ENCODE measurements at regions not wholly inside any gene's neighbourhood (a gene's known extent, or its start where the extent isn't known, plus 50 kb on each side); places are given as distances from the start of the nearest gene placed in this dataset.

DNA sequence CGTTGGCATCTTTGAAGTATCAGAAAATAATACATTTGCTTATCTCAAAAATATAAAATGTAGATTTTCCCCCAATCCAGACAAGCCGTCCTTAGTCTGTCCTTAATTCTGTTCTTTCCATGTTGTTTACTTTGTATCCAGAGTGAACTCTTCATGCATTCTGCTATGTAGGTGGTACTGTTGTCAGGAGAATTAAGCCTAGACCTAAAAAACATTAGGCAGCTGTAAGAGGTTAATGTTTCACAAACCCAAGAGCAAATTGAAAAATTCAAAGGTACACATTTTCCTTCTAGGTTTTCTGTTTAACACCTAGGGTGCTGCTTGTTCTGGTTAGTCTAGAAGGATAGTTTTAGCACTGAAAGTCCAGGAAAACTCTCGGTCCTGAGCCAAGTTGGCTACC lies 426.4 kb downstream of the QKI start:
- H4K20me1 ChIP-seq (ENCODE audit: low read depth, low read length): no peaks in the 10 kb centered on the region
- H3K79me2 ChIP-seq (ENCODE audit: insufficient read depth, low read length): no peaks in the 10 kb centered on the region
- H3K27ac ChIP-seq (ENCODE audit: low read depth, low read length): no peak overlapping the region
- H3K36me3 ChIP-seq (ENCODE audit: low read length): no peaks in the 10 kb centered on the region
- TF ChIP-seq EZH2phosphoT487 (conservative IDR thresholded peaks at IDR 0.05; ENCODE audit: low read length) (no peak), CTCF (IDR thresholded peaks at IDR 0.05; ENCODE audit: insufficient read depth, low read length, poor library complexity, severe bottlenecking) (no peak)
- H3K9me3 ChIP-seq (ENCODE audit: insufficient read depth, low read length): peaks cover 8% of the 10 kb centered on the region; the same call in 1 of the 2 replicates
- H3K4me3 ChIP-seq (ENCODE audit: insufficient read depth, low read length, poor library complexity, severe bottlenecking): no peak overlapping the region
- H3K4me2 ChIP-seq (ENCODE audit: low read depth, low read length, poor library complexity, severe bottlenecking): no peak overlapping the region
- no peak overlapping the region for H2AFZ ChIP-seq (ENCODE audit: low read depth, low read length, severe bottlenecking)
- no peak overlapping the region for H3K9ac ChIP-seq (ENCODE audit: low read length)
- no peaks in the 10 kb centered on the region for H3K9me2 ChIP-seq (replicated peaks; ENCODE audit: insufficient read depth, low read length)
- no peaks in the 10 kb centered on the region for H3K27me3 ChIP-seq (ENCODE audit: low read length)
- H3F3A ChIP-seq (ENCODE audit: insufficient read depth): no peaks in the 10 kb centered on the region

DNA sequence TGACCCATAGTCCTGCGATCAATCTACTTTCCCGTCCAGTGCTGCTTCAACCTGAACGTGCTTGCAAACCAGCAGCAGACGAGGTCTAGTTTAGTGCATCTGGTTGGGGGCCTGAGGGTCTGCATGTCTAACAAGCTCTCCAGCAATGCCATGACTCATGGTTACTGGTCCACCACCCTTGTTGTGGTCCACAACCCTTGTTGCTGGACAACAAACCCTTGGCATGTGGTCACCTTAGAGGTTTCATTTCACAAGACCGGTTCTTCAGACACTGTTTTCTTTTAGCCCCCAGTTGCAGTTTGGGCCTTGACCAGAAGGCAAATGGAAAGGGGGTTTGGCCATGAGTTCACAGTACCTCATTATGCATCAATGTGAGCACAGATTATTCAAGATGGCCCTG lies 424.8 kb downstream of the QKI start:
- TF ChIP-seq EZH2phosphoT487 (conservative IDR thresholded peaks at IDR 0.05; ENCODE audit: low read length) (no peak), CTCF (IDR thresholded peaks at IDR 0.05; ENCODE audit: insufficient read depth, low read length, poor library complexity, severe bottlenecking) (no peak)
- H3K27me3 ChIP-seq (ENCODE audit: low read length): no peaks in the 10 kb centered on the region
- H3K27ac ChIP-seq (ENCODE audit: low read depth, low read length): no peak overlapping the region
- H3K9ac ChIP-seq (ENCODE audit: low read length): no peak overlapping the region
- no peak overlapping the region for H3K4me3 ChIP-seq (ENCODE audit: insufficient read depth, low read length, poor library complexity, severe bottlenecking)
- no peak overlapping the region for H3K4me2 ChIP-seq (ENCODE audit: low read depth, low read length, poor library complexity, severe bottlenecking)
- H3K9me3 ChIP-seq (ENCODE audit: insufficient read depth, low read length): peaks cover 8% of the 10 kb centered on the region; the same call in 1 of the 2 replicates
- H3K79me2 ChIP-seq (ENCODE audit: insufficient read depth, low read length): no peaks in the 10 kb centered on the region
- no peaks in the 10 kb centered on the region for H3F3A ChIP-seq (ENCODE audit: insufficient read depth)
- H2AFZ ChIP-seq (ENCODE audit: low read depth, low read length, severe bottlenecking): no peak overlapping the region
- no peaks in the 10 kb centered on the region for H3K9me2 ChIP-seq (replicated peaks; ENCODE audit: insufficient read depth, low read length)
- no peaks in the 10 kb centered on the region for H3K36me3 ChIP-seq (ENCODE audit: low read length)
- H4K20me1 ChIP-seq (ENCODE audit: low read depth, low read length): no peaks in the 10 kb centered on the region

GRCh38 chr6:163837691-163838431 lies 423.3 kb downstream of the QKI start:
- Histone ChIP-seq H3K4me2 (ENCODE audit: low read depth, low read length, poor library complexity, severe bottlenecking) (no peak overlapping the region), H4K20me1 (ENCODE audit: low read depth, low read length) (no peaks in the 10 kb centered on the region), H2AFZ (ENCODE audit: low read depth, low read length, severe bottlenecking) (no peak overlapping the region), H3K27ac (ENCODE audit: low read depth, low read length) (no peak overlapping the region), H3F3A (ENCODE audit: insufficient read depth) (no peaks in the 10 kb centered on the region), H3K9me3 (ENCODE audit: insufficient read depth, low read length) (peaks cover 8% of the 10 kb centered on the region; the same call in 1 of the 2 replicates), H3K79me2 (ENCODE audit: insufficient read depth, low read length) (no peaks in the 10 kb centered on the region), H3K36me3 (ENCODE audit: low read length) (no peaks in the 10 kb centered on the region), H3K9ac (ENCODE audit: low read length) (no peak overlapping the region), H3K4me3 (ENCODE audit: insufficient read depth, low read length, poor library complexity, severe bottlenecking) (no peak overlapping the region), H3K27me3 (ENCODE audit: low read length) (no peaks in the 10 kb centered on the region), H3K9me2 (replicated peaks; ENCODE audit: insufficient read depth, low read length) (no peaks in the 10 kb centered on the region)
- no peak for TF ChIP-seq EZH2phosphoT487 (conservative IDR thresholded peaks at IDR 0.05; ENCODE audit: low read length)
- TF ChIP-seq CTCF (IDR thresholded peaks at IDR 0.05; ENCODE audit: insufficient read depth, low read length, poor library complexity, severe bottlenecking): no peak
